ENCODE measurements at regions not wholly inside any gene's neighbourhood (a gene's known extent, or its start where the extent isn't known, plus 50 kb on each side); places are given as distances from the start of the nearest gene placed in this dataset.

DNA sequence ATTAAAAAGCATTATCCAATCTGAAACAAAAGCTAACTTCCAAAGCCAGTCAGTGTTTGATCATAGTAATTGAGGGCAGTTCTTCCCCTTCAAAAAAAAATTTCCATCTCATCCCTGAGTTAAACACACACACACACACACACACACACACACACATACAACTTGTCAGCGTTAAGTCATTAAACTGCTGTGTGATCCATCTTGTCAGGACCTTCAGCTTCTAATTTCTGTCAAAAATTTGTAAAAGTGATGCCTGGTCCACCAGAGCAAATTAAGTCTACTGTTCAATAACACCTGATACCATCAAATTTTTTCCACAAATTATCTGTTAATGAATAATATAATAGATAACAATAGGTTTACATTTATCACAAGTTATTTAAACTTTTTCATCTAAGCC, 198.7 kb downstream of the GPX5 start:
- TF ChIP-seq, protein P1, sequence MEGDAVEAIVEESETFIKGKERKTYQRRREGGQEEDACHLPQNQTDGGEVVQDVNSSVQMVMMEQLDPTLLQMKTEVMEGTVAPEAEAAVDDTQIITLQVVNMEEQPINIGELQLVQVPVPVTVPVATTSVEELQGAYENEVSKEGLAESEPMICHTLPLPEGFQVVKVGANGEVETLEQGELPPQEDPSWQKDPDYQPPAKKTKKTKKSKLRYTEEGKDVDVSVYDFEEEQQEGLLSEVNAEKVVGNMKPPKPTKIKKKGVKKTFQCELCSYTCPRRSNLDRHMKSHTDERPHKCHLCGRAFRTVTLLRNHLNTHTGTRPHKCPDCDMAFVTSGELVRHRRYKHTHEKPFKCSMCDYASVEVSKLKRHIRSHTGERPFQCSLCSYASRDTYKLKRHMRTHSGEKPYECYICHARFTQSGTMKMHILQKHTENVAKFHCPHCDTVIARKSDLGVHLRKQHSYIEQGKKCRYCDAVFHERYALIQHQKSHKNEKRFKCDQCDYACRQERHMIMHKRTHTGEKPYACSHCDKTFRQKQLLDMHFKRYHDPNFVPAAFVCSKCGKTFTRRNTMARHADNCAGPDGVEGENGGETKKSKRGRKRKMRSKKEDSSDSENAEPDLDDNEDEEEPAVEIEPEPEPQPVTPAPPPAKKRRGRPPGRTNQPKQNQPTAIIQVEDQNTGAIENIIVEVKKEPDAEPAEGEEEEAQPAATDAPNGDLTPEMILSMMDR (conservative IDR thresholded peaks at IDR 0.05; ENCODE audit: low read depth, low read length), result no peak
- TF ChIP-seq EZH2 (IDR thresholded peaks at IDR 0.05; ENCODE audit: borderline replicate concordance, low read depth, low read length, poor library complexity, severe bottlenecking), result no peak
